HG02970 (cell line): ENCODE measurements at regions not wholly inside any gene's neighbourhood (a gene's known extent, or its start where the extent isn't known, plus 50 kb on each side); places are given as distances from the start of the nearest gene placed in this dataset.
"Not testable (repeated sequence)": the region's sequence is repeated elsewhere in the genome, so short reads cannot be mapped to it uniquely, and the experiment has no call there.

Source experiments
- ATAC-seq: cut with Tn5 transposase; IDR thresholded peaks from one replicate; pipeline ENCODE4 v1.9.1; 2021; ENCODE audit warnings: mild to moderate bottlenecking, moderate library complexity, moderate number of reproducible peaks; ENCODE audit not compliant: unreplicated experiment, low FRiP score

DNA sequence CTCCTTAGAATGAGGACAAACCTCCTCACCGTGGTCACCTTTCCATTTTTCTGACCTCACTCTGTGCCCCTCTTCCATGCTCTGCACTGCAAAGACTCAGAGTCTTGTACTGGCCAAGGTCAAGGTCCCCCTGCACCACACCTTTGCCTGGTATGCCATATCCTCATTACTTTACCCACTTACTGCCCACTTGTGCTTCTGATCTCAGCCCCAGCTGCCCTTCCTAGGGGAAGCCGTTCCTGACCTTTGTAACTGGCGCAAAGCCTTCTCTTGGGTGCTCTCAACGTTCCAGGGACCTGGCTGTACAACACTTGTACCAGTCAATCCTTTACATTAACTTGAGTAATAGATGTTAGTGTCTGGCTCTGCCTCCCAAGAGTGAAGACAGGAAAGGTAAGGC lies 256.0 kb downstream of the SV2B start:
- no peak for ATAC-seq

DNA sequence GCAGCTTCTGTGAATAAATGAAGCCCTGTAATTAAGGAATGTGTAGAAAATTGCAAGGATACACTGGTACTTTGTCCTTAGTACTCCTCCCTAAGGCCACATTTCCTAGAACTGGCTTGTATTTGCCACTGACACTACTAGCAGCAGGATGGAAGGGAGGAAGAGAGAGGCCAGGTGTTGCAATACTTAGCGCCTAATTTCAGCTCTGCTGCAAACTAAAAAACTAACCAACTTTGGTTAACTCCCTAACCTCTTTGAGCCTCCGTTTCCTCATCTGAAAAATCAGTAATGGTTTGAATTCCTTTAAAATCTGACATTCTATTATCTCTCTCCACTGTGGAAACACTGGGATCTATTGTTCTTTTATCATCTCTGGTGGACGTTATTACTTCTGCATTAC lies 257.0 kb downstream of the SV2B start:
- no peak for ATAC-seq

- ATAC-seq, result no peak
Measured at GRCh38 chr15:91357486-91357885, 257.4 kb downstream of the SV2B start.

DNA sequence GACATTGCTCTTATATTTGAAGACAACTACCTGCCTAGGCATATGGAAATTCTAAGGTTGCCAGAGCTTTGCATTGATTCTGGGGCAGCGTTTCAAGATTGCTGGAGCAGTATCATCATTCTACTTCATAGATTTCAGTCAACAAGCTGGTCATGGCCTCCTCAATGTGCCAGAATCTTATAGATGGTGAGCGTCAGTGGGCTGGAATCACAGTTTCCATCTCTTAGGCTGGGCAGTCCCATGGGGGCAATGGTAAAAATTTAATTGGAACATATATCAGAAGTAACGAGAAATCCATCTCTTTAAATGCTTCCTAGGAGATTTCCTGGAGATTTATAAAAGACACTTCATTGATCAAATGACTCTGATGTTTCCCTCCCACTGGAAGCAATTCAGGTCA lies 258.3 kb downstream of the SV2B start:
- ATAC-seq, result no peak

DNA sequence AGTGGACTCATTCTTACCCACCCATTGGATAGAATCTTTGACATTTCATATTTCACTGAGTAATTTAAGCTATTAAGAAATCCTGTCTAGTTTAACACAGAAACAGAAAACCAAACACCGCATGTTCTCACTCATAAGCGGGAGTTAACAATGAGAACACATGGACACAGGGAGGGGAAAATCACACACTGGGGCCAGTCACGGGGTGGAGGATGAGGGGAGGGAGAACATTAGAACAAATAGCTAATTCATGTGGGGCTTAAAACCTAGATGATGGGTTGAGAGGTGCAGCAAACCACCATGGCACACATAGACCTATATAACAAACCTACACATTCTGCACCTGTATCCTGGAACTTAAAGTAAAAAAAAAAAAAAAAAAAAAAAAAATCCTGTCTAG lies 261.6 kb downstream of the SV2B start:
- ATAC-seq, result not testable (repeated sequence)

DNA sequence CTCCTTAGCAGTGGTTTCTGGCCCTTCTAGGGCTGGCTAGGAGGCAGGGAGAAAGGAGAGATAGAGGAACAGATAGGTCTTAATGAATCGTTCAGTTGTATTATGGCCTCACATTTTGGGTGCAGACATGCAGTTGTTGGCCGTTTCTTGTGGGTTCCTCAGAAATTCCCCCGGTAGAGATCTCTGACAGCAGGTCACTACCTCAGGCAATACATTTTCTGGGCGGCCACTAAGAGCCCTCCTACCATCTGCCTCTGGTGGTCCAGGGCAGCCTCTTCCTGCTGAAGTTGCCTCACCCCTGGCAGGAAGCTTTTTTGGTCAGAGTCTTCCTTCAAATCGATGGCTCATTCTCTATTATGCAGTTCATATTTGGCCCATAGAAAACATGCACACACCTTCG lies 266.1 kb downstream of the SV2B start:
- ATAC-seq, result no peak

GRCh38 chr15:91368611-91369010 lies 268.6 kb downstream of the SV2B start:
- no peak for ATAC-seq

GRCh38 chr15:91369823-91370222 lies 269.8 kb downstream of the SV2B start:
- no peak for ATAC-seq

- not testable (repeated sequence) for ATAC-seq
Measured at GRCh38 chr15:91371345-91371744, 271.3 kb downstream of the SV2B start.

GRCh38 chr15:91374336-91374735 lies 274.3 kb downstream of the SV2B start:
- ATAC-seq, result no peak

- no peak for ATAC-seq
Measured at GRCh38 chr15:91376038-91376437, 276.0 kb downstream of the SV2B start.

DNA sequence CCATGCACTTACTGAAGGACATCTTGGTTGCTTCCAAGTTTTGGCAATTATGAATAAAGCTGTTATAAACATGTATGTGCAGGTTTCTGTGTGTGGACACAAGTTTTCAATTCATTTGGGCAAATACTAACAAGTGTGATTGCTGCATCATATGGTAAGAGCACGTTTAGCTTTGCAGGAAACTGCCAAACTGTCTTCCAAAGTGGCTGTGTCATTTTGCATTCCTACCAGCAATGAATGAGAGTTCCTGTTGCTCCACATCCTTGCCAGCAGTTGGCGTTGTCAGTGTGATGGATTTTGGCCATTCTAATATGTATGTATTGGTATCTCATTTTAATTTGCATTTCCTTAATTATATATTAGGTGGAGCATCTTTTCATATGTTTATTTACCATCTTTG lies 280.1 kb downstream of the SV2B start:
- no peak for ATAC-seq

DNA sequence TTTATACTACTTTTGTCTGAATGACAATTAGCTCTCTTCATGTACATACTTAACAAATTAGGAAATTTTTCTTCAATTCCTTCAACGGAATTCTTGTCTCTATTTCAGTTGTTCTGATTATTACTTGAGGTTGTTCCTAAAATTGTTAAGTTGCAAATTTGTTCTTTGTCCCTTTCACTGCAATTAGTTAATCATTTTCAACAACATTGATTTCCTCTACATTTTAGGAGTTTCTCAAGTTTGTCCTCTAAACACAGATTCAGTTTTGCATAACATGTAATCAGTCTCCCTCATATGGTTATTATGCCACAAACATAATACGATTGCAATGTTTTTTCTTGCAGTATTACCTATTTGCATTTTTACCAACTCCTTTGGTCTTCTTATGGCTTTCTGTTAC lies 283.5 kb downstream of the SV2B start:
- ATAC-seq, result no peak

GRCh38 chr15:91384189-91384730 lies 284.2 kb downstream of the SV2B start:
- no peak for ATAC-seq

GRCh38 chr15:91385311-91385710 lies 285.3 kb downstream of the SV2B start:
- ATAC-seq, result no peak

DNA sequence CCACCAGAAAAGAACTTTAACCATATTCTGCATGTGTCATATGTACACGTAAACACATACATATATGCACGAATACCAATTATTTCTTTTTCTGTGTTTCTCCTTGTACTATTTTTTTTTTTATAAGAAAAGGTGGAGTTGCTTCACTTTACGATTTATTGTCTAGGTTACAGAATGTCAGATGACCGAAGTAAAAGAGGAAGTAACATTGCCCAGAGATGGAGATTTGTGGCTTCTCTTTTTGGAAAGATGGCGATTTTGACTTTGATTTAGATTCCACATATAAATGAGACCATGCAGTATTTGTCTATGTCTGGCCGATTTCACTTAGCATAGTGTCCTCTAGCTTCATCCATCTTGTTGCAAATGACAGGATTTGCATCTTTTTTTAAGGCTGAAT lies 293.1 kb downstream of the SV2B start:
- no peak for ATAC-seq

GRCh38 chr15:91400481-91400880 lies 300.4 kb downstream of the SV2B start:
- no peak for ATAC-seq

GRCh38 chr15:91407269-91407889 lies 307.3 kb downstream of the SV2B start:
- ATAC-seq, result no peak

DNA sequence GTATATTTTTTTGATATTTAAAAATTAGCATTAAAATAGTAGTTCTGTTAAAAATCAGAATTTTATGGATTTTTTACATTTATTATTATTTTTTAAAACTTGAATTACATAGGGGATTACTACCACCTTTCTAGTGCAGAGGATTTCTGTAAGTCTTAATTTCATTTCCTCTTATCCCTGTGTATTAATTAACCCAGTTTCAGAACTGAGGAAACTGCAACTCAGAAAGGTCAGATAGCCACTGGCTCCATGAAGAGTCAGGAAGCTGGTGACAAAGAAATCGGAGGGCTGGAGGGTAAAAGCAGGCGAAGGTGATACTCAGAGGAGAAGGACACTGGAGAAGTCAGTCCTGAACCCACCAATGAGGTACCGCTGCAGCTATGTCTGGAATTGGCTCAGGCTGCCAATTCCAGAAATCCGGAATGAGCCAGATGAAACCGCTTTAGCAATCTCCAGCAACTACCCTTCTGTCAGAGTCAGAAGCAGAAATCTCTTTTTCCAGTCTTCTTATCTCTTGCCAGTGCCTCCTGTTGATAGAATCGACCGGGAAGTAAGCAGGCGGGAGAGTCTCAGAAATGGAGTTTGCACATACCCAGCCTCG lies 308.5 kb downstream of the SV2B start:
- no peak for ATAC-seq

- no peak for ATAC-seq
Measured at GRCh38 chr15:91409387-91409786, 309.3 kb downstream of the SV2B start.

DNA sequence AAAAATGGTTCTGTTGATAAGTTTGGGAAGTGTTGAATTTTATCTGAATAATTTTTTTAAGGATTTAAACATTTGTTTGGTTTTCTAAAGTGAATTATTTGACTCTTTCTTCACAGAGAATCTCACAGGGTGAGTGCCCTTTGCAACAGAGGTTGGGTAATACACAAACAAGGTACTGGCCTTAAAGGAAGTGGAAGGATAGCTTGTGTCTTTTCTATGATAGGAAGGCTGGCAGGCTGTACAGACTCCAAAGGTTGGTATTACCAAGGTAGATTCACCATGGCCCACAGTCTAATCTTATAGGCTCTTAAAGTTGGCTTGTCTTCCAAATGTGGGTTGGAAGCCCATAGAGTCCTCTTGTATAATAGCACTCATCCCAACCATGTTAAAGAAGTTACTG lies 311.5 kb downstream of the SV2B start:
- ATAC-seq, result no peak
